ENCODE measurements at regions not wholly inside any gene's neighbourhood (a gene's known extent, or its start where the extent isn't known, plus 50 kb on each side); places are given as distances from the start of the nearest gene placed in this dataset.

DNA sequence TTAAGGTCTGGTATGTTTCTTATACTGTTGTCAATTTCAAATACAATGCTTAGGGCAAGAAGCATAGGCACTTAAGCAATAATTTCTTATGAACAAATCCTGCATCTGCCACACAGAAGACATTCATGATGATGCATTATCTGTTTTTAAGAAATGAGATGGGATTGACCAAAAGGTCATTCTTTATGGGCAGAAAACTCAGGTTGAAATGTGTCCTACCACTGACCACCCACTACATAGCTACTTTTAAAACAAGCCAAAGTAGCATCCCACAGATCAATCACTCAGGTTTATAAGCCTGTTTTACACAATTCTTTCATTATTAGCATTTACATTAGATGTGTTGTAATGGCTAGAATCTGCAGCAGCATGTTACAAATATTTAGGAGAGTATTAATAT is 617.8 kb downstream of the PCDH7 start:
- ChIA-PET POLR2A (no interaction called here), CTCF (no interaction called here)
- Mint-ChIP-seq H3K4me1 (ENCODE audit: low read depth, unreplicated experiment) (no peaks in the 10 kb centered on the region), H3K9me3 (ENCODE audit: unreplicated experiment) (peaks cover 13% of the 10 kb centered on the region), H3K36me3 (ENCODE audit: insufficient read depth, unreplicated experiment) (no peaks in the 10 kb centered on the region), H3K4me3 (ENCODE audit: unreplicated experiment) (no peak overlapping the region), H3K27ac (ENCODE audit: unreplicated experiment) (no peak overlapping the region), H3K27me3 (ENCODE audit: insufficient read depth, unreplicated experiment) (no peaks in the 10 kb centered on the region)
- intact Hi-C loops (cut with micrococcal nuclease; ENCODE audit: unreplicated experiment) = no loop called here
- no peaks in the 10 kb centered on the region for H3K27me3 ChIP-seq (replicated peaks; ENCODE audit: control insufficient read depth, insufficient read depth, low read length)
- no peaks in the 10 kb centered on the region for H3K4me1 ChIP-seq
- no peaks in the 10 kb centered on the region for H3K36me3 ChIP-seq (ENCODE audit: control insufficient read depth, insufficient read depth, low read length)
- DNase-seq = no peak
- no peak overlapping the region for H3K4me3 ChIP-seq (ENCODE audit: low read depth, low read length)
- no TSS peak for BruUV-seq (replicated peaks)
- TF ChIP-seq, protein P1, sequence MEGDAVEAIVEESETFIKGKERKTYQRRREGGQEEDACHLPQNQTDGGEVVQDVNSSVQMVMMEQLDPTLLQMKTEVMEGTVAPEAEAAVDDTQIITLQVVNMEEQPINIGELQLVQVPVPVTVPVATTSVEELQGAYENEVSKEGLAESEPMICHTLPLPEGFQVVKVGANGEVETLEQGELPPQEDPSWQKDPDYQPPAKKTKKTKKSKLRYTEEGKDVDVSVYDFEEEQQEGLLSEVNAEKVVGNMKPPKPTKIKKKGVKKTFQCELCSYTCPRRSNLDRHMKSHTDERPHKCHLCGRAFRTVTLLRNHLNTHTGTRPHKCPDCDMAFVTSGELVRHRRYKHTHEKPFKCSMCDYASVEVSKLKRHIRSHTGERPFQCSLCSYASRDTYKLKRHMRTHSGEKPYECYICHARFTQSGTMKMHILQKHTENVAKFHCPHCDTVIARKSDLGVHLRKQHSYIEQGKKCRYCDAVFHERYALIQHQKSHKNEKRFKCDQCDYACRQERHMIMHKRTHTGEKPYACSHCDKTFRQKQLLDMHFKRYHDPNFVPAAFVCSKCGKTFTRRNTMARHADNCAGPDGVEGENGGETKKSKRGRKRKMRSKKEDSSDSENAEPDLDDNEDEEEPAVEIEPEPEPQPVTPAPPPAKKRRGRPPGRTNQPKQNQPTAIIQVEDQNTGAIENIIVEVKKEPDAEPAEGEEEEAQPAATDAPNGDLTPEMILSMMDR (IDR thresholded peaks at IDR 0.05; ENCODE audit: insufficient read depth in 1 of 2, low read depth in 1 of 2, low read length in 1 of 2, severe bottlenecking in 1 of 2, unreplicated experiment in 1 of 2) = no peak
- no peaks in the 10 kb centered on the region for H3K9me3 ChIP-seq

DNA sequence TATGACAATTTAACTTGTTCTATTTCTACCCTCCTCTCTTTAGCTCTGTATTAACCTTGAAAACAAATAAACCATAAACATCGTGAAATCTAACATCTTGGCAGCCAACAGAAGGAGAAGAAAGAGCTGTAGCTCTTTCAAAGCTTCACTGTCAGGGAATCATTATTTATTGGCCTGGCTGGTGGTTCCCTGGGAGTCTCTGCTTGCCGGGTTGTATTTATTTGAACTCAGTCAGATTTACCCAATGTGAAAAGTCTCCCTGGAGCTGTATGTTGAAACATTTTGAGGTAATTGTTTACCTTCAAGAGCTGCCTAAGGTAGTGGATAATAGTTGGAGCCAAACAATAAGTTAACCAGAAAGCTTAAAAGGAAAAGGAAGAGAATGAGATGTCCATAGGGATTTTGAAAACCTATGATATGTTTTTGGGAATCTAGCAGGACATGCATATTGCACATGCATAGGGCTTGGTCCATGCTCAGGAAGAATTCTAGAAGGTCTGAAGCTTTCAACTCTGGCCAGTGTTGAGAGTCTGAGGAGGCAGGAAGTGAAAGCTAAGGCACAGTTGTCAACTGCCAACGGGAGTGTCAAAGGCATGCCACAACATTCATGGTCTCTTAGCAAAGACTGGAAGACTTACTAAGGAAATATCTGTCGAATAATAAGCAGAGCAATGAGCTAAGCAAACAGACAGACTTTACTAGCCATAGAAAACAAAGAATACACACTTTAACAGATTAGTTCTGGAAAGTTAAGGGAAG is 621.6 kb downstream of the PCDH7 start:
- H3K9me3 Mint-ChIP-seq (ENCODE audit: unreplicated experiment) = peaks cover 13% of the 10 kb centered on the region
- BruUV-seq (replicated peaks) = no TSS peak
- CTCF ChIA-PET = no interaction called here
- Histone ChIP-seq H3K4me3 (ENCODE audit: low read depth, low read length) (no peak overlapping the region), H3K4me1 (no peaks in the 10 kb centered on the region), H3K27me3 (replicated peaks; ENCODE audit: control insufficient read depth, insufficient read depth, low read length) (no peaks in the 10 kb centered on the region), H3K36me3 (ENCODE audit: control insufficient read depth, insufficient read depth, low read length) (no peaks in the 10 kb centered on the region), H3K9me3 (no peaks in the 10 kb centered on the region)
- no peak for DNase-seq
- H3K4me3 Mint-ChIP-seq (ENCODE audit: unreplicated experiment) = no peak overlapping the region
- H3K27me3 Mint-ChIP-seq (ENCODE audit: insufficient read depth, unreplicated experiment) = no peaks in the 10 kb centered on the region
- no peak overlapping the region for H3K27ac Mint-ChIP-seq (ENCODE audit: unreplicated experiment)
- POLR2A ChIA-PET = no interaction called here
- no peaks in the 10 kb centered on the region for H3K4me1 Mint-ChIP-seq (ENCODE audit: low read depth, unreplicated experiment)
- no peaks in the 10 kb centered on the region for H3K36me3 Mint-ChIP-seq (ENCODE audit: insufficient read depth, unreplicated experiment)
- TF ChIP-seq, protein P1 (IDR thresholded peaks at IDR 0.05; ENCODE audit: insufficient read depth in 1 of 2, low read depth in 1 of 2, low read length in 1 of 2, severe bottlenecking in 1 of 2, unreplicated experiment in 1 of 2) = no peak
- intact Hi-C loops (cut with micrococcal nuclease; ENCODE audit: unreplicated experiment) = no loop called here

DNA sequence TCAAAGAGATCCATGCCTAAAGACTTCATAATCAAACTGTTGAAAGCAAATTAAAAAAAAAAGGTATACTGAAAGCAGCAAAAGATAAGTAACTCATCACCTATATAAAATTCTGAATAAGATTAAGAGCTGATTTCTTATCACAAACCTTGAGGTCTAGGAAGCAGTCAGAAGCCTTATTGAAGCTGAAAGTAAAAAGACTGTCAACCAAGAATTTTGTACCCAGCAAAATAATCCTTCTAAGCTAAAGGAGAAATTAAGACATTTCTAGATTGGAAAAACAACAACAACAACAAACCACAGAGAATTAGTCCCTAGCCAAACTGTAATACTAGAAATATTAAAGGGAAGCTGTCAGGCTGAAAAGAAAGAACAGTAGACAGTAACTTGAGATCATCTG is 622.9 kb downstream of the PCDH7 start:
- H3K4me1 ChIP-seq = no peaks in the 10 kb centered on the region
- Mint-ChIP-seq H3K4me3 (ENCODE audit: unreplicated experiment) (no peak overlapping the region), H3K27me3 (ENCODE audit: insufficient read depth, unreplicated experiment) (no peaks in the 10 kb centered on the region), H3K36me3 (ENCODE audit: insufficient read depth, unreplicated experiment) (no peaks in the 10 kb centered on the region), H3K9me3 (ENCODE audit: unreplicated experiment) (peaks cover 13% of the 10 kb centered on the region), H3K4me1 (ENCODE audit: low read depth, unreplicated experiment) (no peaks in the 10 kb centered on the region), H3K27ac (ENCODE audit: unreplicated experiment) (no peak overlapping the region)
- DNase-seq = no peak
- TF ChIP-seq, protein P1 (IDR thresholded peaks at IDR 0.05; ENCODE audit: insufficient read depth in 1 of 2, low read depth in 1 of 2, low read length in 1 of 2, severe bottlenecking in 1 of 2, unreplicated experiment in 1 of 2) = no peak
- intact Hi-C loops (cut with micrococcal nuclease; ENCODE audit: unreplicated experiment) = no loop called here
- POLR2A ChIA-PET = no interaction called here
- BruUV-seq (replicated peaks) = no TSS peak
- CTCF ChIA-PET = no interaction called here
- H3K9me3 ChIP-seq = no peaks in the 10 kb centered on the region
- H3K27me3 ChIP-seq (replicated peaks; ENCODE audit: control insufficient read depth, insufficient read depth, low read length) = no peaks in the 10 kb centered on the region
- H3K4me3 ChIP-seq (ENCODE audit: low read depth, low read length) = no peak overlapping the region
- H3K36me3 ChIP-seq (ENCODE audit: control insufficient read depth, insufficient read depth, low read length) = no peaks in the 10 kb centered on the region

Data from Caco-2 (cell line).